Upper lobe of left lung (tissue), 4 donors: ENCODE measurements at regions not wholly inside any gene's neighbourhood (a gene's known extent, or its start where the extent isn't known, plus 50 kb on each side); places are given as distances from the start of the nearest gene placed in this dataset.

Experiments
- CTCF ChIP-seq, 6 experiments: fragments of 450-650 bp in 4 of 6; fragments of 200-600 bp in 2 of 6; sonication (generic) in 2 of 6; IDR thresholded peaks; one replicate each; pipeline ENCODE4 v1.5.1; 2016 to 2019; ENCODE audit warnings: antibody characterized with exemption in 6 of 6
- EP300 ChIP-seq, 4 donors: sonication (generic); formaldehyde crosslinking; IDR thresholded peaks; one replicate each; pipeline ENCODE4 v1.5.1; 2017; ENCODE audit warnings: antibody characterized with exemption in 4 of 4, control low read depth in 2 of 4
- POLR2A ChIP-seq, 4 donors: fragments of 450-650 bp; IDR thresholded peaks; one replicate each; pipeline ENCODE4 v1.5.1; 2016 to 2017; ENCODE audit warnings: antibody characterized with exemption in 4 of 4, mild to moderate bottlenecking in 2 of 4

- TF ChIP-seq POLR2A (IDR thresholded peaks at IDR 0.05), result no peak
- TF ChIP-seq CTCF (IDR thresholded peaks at IDR 0.05), result no peak
- no peak for TF ChIP-seq EP300 (IDR thresholded peaks at IDR 0.05)
Observed at GRCh38 chr21:33139084-33139483, 69.1 kb downstream of the OLIG1 start.
